ENCODE measurements at regions not wholly inside any gene's neighbourhood (a gene's known extent, or its start where the extent isn't known, plus 50 kb on each side); places are given as distances from the start of the nearest gene placed in this dataset.

GRCh38 chr10:33859319-33860022 is 525.0 kb upstream of the NRP1 start:
- no peak for TF ChIP-seq CTCF (IDR thresholded peaks at IDR 0.05)
- no peak for TF ChIP-seq POLR2A (IDR thresholded peaks at IDR 0.05)
